ENCODE measurements at regions not wholly inside any gene's neighbourhood (a gene's known extent, or its start where the extent isn't known, plus 50 kb on each side); places are given as distances from the start of the nearest gene placed in this dataset.

DNA sequence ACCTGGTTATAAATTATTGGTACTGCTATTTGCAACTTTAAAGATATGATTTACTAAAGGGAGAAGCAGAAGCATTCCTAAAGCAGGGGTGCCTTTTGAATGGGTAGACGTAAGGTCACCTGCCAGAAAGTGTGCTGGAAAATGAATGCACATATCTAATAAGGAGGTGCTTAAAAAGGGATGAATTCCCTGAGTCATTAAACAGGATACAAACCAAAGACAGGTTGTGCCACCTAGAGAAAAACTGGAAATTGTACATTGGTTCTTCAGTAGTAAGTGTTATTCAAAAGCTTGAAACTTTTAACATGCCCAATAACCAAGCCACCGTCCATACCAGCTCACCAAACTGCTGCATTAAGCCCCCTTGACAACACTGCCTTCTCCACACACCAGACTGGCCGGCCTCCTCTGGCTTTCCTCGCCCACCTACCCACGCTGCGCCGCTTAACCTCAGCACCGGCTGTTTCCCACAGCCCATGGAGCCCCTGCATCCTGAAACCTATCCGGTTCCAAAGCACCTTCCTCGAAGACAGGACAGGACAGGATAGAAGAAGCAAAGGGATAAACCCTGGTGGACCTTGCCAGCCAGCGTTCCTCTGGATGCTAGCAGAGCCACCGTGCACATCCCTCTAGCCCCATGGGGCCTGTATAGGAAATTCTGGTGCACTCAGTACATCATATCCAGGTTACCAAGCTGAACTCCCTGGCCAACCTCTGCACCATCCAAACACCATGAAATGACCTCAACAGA is 201.5 kb upstream of the CAND1 start:
- DNase-seq (ENCODE audit: extremely low read depth in 1 of 4, low spot score in 3 of 4), result no peak
- intact Hi-C loops (cut with micrococcal nuclease) (no loop called here), in situ Hi-C loops (cut with MboI) (no loop called here)
- Histone ChIP-seq H3K27ac (ENCODE audit: extremely low read depth, low read depth, low read length) (no peak overlapping the region), H3K9me3 (replicated peaks; ENCODE audit: control insufficient read depth, insufficient read depth, low read depth, low read length) (no peaks in the 10 kb centered on the region), H3K4me3 (no peak overlapping the region), H3K9me1 (ENCODE audit: control insufficient read depth, insufficient read depth, low read length) (no peaks in the 10 kb centered on the region), H3K36me3 (ENCODE audit: control insufficient read depth, insufficient read depth, low read length) (no peaks in the 10 kb centered on the region), H3K4me2 (ENCODE audit: insufficient read depth, low read length) (no peak overlapping the region), H3K27me3 (ENCODE audit: control insufficient read depth in 2 of 2, insufficient read depth in 2 of 2, low read length in 2 of 2) (peaks cover 15 to 34% of the 10 kb centered on the region in 2 experiments), H2AFZ (ENCODE audit: low read depth, low read length) (no peak overlapping the region), H4K20me1 (replicated peaks; ENCODE audit: control insufficient read depth, insufficient read depth, low read length) (no peaks in the 10 kb centered on the region), H3K4me1 (replicated peaks in 1 of 2; ENCODE audit: control insufficient read depth in 2 of 2, insufficient read depth in 2 of 2, low read length in 2 of 2) (peaks cover 0 to 10% of the 10 kb centered on the region in 2 experiments; a peak in 2 of 5 replicates), H3K79me2 (ENCODE audit: control insufficient read depth, insufficient read depth, low read length) (no peaks in the 10 kb centered on the region), H3K9ac (ENCODE audit: insufficient read depth in 1 of 2, low read depth in 2 of 2, low read length in 2 of 2) (no peak overlapping the region)
- ATAC-seq, result peak; percentile 36; the same call in 1 of the 3 replicates
- 1% methylated on average over 12 of the region's 12 CpGs for WGBS (ENCODE audit: insufficient coverage, low coverage, missing lambda C conversion rate)
- BruUV-seq (replicated peaks), result no TSS peak
- FAIRE-seq, result no peak
- ChIA-PET POLR2A (no interaction called here), CTCF (ENCODE audit: low intra/inter-chr PET ratio) (no interaction called here)
- TF ChIP-seq U2AF1 (optimal IDR thresholded peaks at IDR 0.05; ENCODE audit: low read depth, low read length), result no peak
- TF ChIP-seq MTA3 (IDR thresholded peaks at IDR 0.05; ENCODE audit: borderline replicate concordance), result no peak
- TF ChIP-seq ZNF431 (CRISPR knock-in tag; IDR thresholded peaks at IDR 0.05), result no peak
- TF ChIP-seq CREB1 (IDR thresholded peaks at IDR 0.05), result no peak
- TF ChIP-seq CREB1 (CRISPR knock-in tag; IDR thresholded peaks at IDR 0.05), result no peak
- TF ChIP-seq YY1 (IDR thresholded peaks at IDR 0.05; ENCODE audit: borderline replicate concordance in 1 of 3, control insufficient read depth in 1 of 3, extremely low read depth in 1 of 3, insufficient read depth in 3 of 3, insufficient read length in 1 of 3, insufficient replicate concordance in 2 of 3, low read depth in 1 of 3, low read length in 2 of 3), result no peak
- TF ChIP-seq RFX7 (CRISPR knock-in tag; IDR thresholded peaks at IDR 0.05), result no peak
- no peak for TF ChIP-seq ELF2 (CRISPR knock-in tag; IDR thresholded peaks at IDR 0.05)
- no peak for TF ChIP-seq MBD2 (IDR thresholded peaks at IDR 0.05; ENCODE audit: borderline replicate concordance, low read depth)
- TF ChIP-seq CBX3 (IDR thresholded peaks at IDR 0.05; ENCODE audit: borderline replicate concordance in 1 of 2, low read length in 2 of 2), result no peak
- TF ChIP-seq, protein P1, sequence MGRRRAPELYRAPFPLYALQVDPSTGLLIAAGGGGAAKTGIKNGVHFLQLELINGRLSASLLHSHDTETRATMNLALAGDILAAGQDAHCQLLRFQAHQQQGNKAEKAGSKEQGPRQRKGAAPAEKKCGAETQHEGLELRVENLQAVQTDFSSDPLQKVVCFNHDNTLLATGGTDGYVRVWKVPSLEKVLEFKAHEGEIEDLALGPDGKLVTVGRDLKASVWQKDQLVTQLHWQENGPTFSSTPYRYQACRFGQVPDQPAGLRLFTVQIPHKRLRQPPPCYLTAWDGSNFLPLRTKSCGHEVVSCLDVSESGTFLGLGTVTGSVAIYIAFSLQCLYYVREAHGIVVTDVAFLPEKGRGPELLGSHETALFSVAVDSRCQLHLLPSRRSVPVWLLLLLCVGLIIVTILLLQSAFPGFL (CRISPR knock-in tag; IDR thresholded peaks at IDR 0.05), result no peak
- no peak for TF ChIP-seq XRCC4 (IDR thresholded peaks at IDR 0.05; ENCODE audit: extremely low read depth, insufficient read depth, insufficient read length)
- TF ChIP-seq KLF10 (CRISPR knock-in tag; IDR thresholded peaks at IDR 0.05), result no peak
- no peak for TF ChIP-seq ESRRB (CRISPR knock-in tag; IDR thresholded peaks at IDR 0.05; ENCODE audit: borderline replicate concordance)
- TF ChIP-seq ZNF3 (CRISPR knock-in tag; IDR thresholded peaks at IDR 0.05), result no peak
- TF ChIP-seq, protein P2, sequence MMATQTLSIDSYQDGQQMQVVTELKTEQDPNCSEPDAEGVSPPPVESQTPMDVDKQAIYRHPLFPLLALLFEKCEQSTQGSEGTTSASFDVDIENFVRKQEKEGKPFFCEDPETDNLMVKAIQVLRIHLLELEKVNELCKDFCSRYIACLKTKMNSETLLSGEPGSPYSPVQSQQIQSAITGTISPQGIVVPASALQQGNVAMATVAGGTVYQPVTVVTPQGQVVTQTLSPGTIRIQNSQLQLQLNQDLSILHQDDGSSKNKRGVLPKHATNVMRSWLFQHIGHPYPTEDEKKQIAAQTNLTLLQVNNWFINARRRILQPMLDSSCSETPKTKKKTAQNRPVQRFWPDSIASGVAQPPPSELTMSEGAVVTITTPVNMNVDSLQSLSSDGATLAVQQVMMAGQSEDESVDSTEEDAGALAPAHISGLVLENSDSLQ (IDR thresholded peaks at IDR 0.05), result no peak
- TF ChIP-seq, protein P3, sequence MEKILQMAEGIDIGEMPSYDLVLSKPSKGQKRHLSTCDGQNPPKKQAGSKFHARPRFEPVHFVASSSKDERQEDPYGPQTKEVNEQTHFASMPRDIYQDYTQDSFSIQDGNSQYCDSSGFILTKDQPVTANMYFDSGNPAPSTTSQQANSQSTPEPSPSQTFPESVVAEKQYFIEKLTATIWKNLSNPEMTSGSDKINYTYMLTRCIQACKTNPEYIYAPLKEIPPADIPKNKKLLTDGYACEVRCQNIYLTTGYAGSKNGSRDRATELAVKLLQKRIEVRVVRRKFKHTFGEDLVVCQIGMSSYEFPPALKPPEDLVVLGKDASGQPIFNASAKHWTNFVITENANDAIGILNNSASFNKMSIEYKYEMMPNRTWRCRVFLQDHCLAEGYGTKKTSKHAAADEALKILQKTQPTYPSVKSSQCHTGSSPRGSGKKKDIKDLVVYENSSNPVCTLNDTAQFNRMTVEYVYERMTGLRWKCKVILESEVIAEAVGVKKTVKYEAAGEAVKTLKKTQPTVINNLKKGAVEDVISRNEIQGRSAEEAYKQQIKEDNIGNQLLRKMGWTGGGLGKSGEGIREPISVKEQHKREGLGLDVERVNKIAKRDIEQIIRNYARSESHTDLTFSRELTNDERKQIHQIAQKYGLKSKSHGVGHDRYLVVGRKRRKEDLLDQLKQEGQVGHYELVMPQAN (IDR thresholded peaks at IDR 0.05; ENCODE audit: borderline replicate concordance), result no peak
- no peak for TF ChIP-seq ILF3 (IDR thresholded peaks at IDR 0.05; ENCODE audit: borderline replicate concordance)

Data from K562 (cell line).